ENCODE measurements at regions not wholly inside any gene's neighbourhood (a gene's known extent, or its start where the extent isn't known, plus 50 kb on each side); places are given as distances from the start of the nearest gene placed in this dataset.

DNA sequence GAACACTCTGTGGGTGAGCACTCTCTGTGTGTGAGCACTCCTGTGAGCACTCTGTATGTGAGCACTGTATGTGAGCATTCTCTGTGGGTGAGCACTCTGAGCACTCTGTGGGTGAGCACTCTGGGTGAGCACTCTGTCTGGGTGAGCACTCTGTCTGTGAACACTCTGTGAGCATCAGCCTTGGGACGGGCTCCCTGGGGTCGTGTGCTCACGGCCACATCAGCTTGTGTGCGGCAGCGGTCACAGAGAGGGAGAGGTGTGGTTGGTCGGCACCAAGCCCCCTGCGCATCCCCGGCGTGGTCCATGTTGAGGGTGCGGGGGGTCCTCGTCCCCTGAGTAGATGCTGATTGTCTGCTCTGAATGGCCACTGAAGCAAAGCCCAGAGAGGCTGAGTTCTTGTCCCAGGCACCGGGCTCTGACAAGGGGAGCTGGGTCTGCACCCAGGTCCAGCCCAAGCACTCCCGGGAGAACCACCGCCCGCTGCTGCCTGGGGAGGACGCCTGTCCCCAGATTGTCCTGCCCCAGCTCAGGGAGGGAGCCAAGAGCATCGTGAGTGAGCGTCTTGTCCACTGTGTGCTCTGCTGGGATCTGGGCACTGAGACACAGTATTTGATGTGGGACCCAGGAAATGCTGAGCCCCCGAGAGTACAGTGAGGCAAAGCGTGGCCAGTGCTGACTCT, 143.7 kb downstream of the DNAJB6 start (continued):
- TF ChIP-seq RBBP5 (IDR thresholded peaks at IDR 0.05; ENCODE audit: borderline replicate concordance, low read depth, low read length) = no peak
